Gastroesophageal sphincter (tissue), 4 donors: ENCODE measurements at regions not wholly inside any gene's neighbourhood (a gene's known extent, or its start where the extent isn't known, plus 50 kb on each side); places are given as distances from the start of the nearest gene placed in this dataset.
"Not testable (repeated sequence)": the region's sequence is repeated elsewhere in the genome, so short reads cannot be mapped to it uniquely, and the experiment has no call there.

ENCODE experiments used
- ATAC-seq: fragments of 150-250 bp; one replicate; pipeline ENCODE4 v1.9.1; 2016; ENCODE audit warnings: mild to moderate bottlenecking, moderate library complexity
- H3K27ac ChIP-seq, 4 donors: fragments of 200-600 bp; sonication (generic) in 3 of 4; 1 replicate in 3 of 4; 2 replicates in 1 of 4; pipeline ENCODE4 v1.5.1; 2016 to 2019
- H3K27me3 ChIP-seq: fragments of 200-600 bp; sonication (generic); one replicate; pipeline ENCODE4 v1.5.1; 2019
- H3K36me3 ChIP-seq, 2 donors: fragments of 200-600 bp; sonication (generic); one replicate each; pipeline ENCODE4 v1.5.1; 2019; ENCODE audit warnings: control low read depth in 1 of 2
- H3K4me1 ChIP-seq, 3 donors: fragments of 200-600 bp; sonication (generic); 1 replicate in 2 of 3; 2 replicates in 1 of 3; pipeline ENCODE4 v1.5.1; 2016 to 2019; ENCODE audit warnings: control low read depth in 2 of 3
- H3K4me3 ChIP-seq, 2 donors: fragments of 200-600 bp; sonication (generic); one replicate each; pipeline ENCODE4 v1.5.1; 2019; ENCODE audit warnings: mild to moderate bottlenecking in 1 of 2, moderate library complexity in 1 of 2
- H3K9me3 ChIP-seq, 3 donors: fragments of 200-600 bp; sonication (generic); one replicate each; pipeline ENCODE4 v1.5.1; 2017 to 2019; ENCODE audit warnings: control low read depth in 2 of 3
- EP300 ChIP-seq: sonication (generic); formaldehyde crosslinking; IDR thresholded peaks from one replicate; pipeline ENCODE4 v1.6.1; 2017; ENCODE audit warnings: antibody characterized with exemption, mild to moderate bottlenecking
- POLR2A ChIP-seq, 2 donors: fragments of 450-650 bp; IDR thresholded peaks; one replicate each; pipeline ENCODE4 v1.6.1; 2017; ENCODE audit warnings: antibody characterized with exemption in 2 of 2, mild to moderate bottlenecking in 2 of 2, moderate library complexity in 1 of 2
- POLR2AphosphoS5 ChIP-seq: sonication (generic); formaldehyde crosslinking; IDR thresholded peaks from one replicate; pipeline ENCODE4 v1.6.1; 2017; ENCODE audit warnings: antibody characterized with exemption
- WGBS, 2 donors: methylation state at CpG; one replicate each; pipeline ENCODE4 v1.1.5; 2018; ENCODE audit warnings: low coverage in 1 of 2; 5-methylcytosine and 5-hydroxymethylcytosine counted together
- TF ChIP-seq, protein P1 (sequence below), 4 experiments: fragments of 200-600 bp in 2 of 4; fragments of 450-650 bp in 2 of 4; sonication (generic) in 1 of 4; IDR thresholded peaks; one replicate each; pipeline ENCODE4 v1.5.1; 2017 to 2019; ENCODE audit warnings: antibody characterized with exemption in 4 of 4, mild to moderate bottlenecking in 2 of 4, moderate library complexity in 2 of 4

DNA sequence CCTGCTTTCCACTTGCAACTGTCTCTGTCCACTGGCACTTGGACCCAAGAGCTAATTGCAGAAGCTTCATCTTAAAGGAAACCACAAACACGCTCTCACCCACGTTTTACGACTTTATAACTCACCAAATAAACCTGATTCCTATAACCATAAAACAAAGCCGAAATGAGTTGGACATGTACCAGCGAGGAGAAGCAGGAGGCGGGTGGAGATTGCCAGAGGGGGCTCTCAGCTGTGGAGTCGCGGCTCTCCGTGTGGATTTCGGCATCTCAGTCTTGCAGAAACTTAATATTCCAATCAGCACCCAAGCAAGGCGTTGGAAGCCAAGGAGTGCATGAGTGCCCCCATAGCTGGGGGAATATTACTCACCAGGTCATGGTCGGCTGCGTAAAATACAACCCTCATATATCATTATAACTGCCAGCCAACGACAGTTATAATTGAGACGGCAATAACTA, 483.6 kb downstream of the MN1 start:
- H3K4me1 ChIP-seq = peaks cover 0 to 20% (median 0%) of the 10 kb centered on the region in 3 donors
- peaks cover 20% of the 10 kb centered on the region for H3K27me3 ChIP-seq
- no peaks in the 10 kb centered on the region for H3K36me3 ChIP-seq
- no peak for ATAC-seq
- 71 to 73% methylated on average over 11 to 14 of the region's 15 CpGs for WGBS, 2 donors
- TF ChIP-seq, protein P1, sequence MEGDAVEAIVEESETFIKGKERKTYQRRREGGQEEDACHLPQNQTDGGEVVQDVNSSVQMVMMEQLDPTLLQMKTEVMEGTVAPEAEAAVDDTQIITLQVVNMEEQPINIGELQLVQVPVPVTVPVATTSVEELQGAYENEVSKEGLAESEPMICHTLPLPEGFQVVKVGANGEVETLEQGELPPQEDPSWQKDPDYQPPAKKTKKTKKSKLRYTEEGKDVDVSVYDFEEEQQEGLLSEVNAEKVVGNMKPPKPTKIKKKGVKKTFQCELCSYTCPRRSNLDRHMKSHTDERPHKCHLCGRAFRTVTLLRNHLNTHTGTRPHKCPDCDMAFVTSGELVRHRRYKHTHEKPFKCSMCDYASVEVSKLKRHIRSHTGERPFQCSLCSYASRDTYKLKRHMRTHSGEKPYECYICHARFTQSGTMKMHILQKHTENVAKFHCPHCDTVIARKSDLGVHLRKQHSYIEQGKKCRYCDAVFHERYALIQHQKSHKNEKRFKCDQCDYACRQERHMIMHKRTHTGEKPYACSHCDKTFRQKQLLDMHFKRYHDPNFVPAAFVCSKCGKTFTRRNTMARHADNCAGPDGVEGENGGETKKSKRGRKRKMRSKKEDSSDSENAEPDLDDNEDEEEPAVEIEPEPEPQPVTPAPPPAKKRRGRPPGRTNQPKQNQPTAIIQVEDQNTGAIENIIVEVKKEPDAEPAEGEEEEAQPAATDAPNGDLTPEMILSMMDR (IDR thresholded peaks at IDR 0.05) = no peak
- TF ChIP-seq POLR2AphosphoS5 (no peak), POLR2A (IDR thresholded peaks at IDR 0.05) (no peak), EP300 (no peak)
- no peak overlapping the region for H3K27ac ChIP-seq
- H3K9me3 ChIP-seq = no peaks in the 10 kb centered on the region
- no peak overlapping the region for H3K4me3 ChIP-seq

DNA sequence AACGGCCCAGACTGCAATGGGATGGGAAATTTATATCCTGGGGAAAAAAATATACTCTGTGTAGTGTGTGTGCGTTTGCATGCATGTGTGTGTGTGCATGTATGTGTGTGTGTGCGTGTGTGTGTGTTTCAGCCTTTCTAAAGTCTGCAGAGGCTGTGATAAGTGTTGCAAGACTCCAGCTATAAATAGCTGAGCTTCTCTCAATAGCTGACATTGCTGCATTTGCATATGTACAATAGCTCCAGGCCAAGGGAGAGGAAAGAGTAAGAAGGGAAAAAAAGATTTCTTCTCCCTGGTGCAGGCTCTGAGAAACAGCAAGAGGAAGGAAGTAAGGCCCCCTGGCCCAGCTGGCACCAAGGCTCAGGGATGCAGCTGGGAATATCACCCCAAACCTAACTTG, 483.0 kb downstream of the MN1 start:
- no peak for TF ChIP-seq EP300
- no peak for TF ChIP-seq POLR2AphosphoS5
- TF ChIP-seq, protein P1 (IDR thresholded peaks at IDR 0.05) = no peak
- TF ChIP-seq POLR2A (IDR thresholded peaks at IDR 0.05) = no peak
- ATAC-seq = no peak
- H3K27ac ChIP-seq = no peak overlapping the region
- H3K27me3 ChIP-seq = peaks cover 25% of the 10 kb centered on the region
- no peaks in the 10 kb centered on the region for H3K9me3 ChIP-seq
- WGBS, 2 donors = 20 to 42% methylated on average over 3 of the region's 3 CpGs
- H3K4me3 ChIP-seq = no peak overlapping the region
- no peaks in the 10 kb centered on the region for H3K36me3 ChIP-seq
- peaks cover 0 to 20% (median 0%) of the 10 kb centered on the region in 3 donors for H3K4me1 ChIP-seq

DNA sequence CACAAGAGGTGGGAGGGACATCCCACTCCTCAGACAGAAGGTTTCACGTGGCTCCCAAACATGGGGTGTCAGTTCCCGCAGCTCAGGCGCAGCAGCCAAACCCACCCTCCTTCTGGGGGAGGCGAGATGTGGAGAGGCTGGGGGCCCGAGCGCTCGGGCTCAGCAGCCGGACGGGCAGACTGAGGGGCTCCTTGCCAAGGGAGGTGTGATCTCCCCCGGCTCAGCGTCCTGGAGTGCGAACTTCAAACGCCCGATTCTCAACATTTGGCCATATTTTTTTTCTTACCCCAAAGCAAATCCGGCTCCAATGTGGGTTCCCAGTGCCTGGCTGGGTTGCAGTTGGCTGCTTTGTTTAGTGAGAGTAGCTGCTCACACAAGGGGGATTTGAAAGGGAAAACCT, 477.9 kb downstream of the MN1 start:
- Histone ChIP-seq H3K36me3 (no peaks in the 10 kb centered on the region), H3K9me3 (no peaks in the 10 kb centered on the region), H3K27me3 (peaks cover 56% of the 10 kb centered on the region), H3K4me1 (peaks cover 0 to 11% (median 0%) of the 10 kb centered on the region in 3 donors), H3K4me3 (no peak overlapping the region), H3K27ac (no peak overlapping the region)
- 0% methylated on average over 1 of the region's 15 CpGs; no CpG with 5 or more reads in 1 of the 2 donors for WGBS, 2 donors
- no peak for TF ChIP-seq EP300
- no peak for TF ChIP-seq POLR2A (IDR thresholded peaks at IDR 0.05)
- TF ChIP-seq POLR2AphosphoS5 = no peak
- TF ChIP-seq, protein P1 (IDR thresholded peaks at IDR 0.05) = no peak
- ATAC-seq = no peak

DNA sequence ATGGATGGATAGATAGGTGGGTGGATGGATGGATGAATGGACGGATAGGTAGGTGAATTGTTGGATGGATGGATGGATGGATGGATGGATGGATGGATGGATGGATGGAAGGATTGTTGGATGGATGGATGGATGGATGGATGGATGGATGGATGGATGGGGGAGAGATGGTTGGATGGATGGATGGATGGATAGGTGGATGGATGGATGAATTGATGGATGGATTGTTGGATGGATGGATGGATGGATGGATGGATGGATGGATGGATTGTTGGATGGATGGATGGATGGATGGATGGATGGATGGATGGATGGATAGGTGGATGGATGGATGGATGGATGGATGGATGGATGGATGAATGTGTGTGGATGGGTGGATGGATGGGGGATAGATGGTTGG, 476.6 kb downstream of the MN1 start:
- not testable (repeated sequence) for H3K27ac ChIP-seq, H3K36me3 ChIP-seq, ATAC-seq, H3K9me3 ChIP-seq, H3K4me1 ChIP-seq, H3K4me3 ChIP-seq
- H3K27me3 ChIP-seq = peaks cover 56% of the 10 kb centered on the region
- WGBS, 2 donors = 93 to 100% methylated on average over 1 of the region's 1 CpG

DNA sequence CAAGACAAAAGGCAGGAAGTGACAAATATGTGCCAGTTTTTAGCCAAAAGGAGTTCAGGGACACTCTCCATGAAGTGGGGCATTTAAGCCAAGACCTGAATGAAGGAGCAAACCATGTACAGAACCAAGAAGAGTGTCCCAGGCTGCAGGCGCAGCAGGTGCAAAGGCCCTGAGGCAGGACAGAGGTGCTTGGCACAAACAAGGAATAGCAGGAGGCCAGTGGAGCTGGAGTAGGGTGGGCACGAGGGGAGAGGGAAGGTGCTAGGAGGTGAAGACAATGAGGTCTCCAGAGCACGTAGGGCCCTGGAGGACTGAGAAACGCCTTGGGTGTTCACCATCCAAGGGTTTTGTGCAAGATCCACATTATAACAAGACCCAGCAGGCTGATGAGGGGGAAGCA, 474.1 kb downstream of the MN1 start:
- ATAC-seq = no peak
- Histone ChIP-seq H3K27ac (no peak overlapping the region), H3K36me3 (no peaks in the 10 kb centered on the region), H3K4me1 (peaks cover 0 to 18% (median 0%) of the 10 kb centered on the region in 3 donors), H3K4me3 (no peak overlapping the region), H3K9me3 (no peaks in the 10 kb centered on the region), H3K27me3 (peaks cover 41% of the 10 kb centered on the region)
- TF ChIP-seq POLR2AphosphoS5 (no peak), POLR2A (IDR thresholded peaks at IDR 0.05) (no peak), EP300 (no peak)
- TF ChIP-seq, protein P1 (IDR thresholded peaks at IDR 0.05) = no peak
- 88 to 96% methylated on average over 4 of the region's 4 CpGs for WGBS, 2 donors
